Stimulated activated memory B cell treated with anti-CD40 and anti-IgM and Interleukin-4, amounts not matched to agents 10 μg/mL and 1 μg/mL and 100 μg/mL, for 72 hours (primary cell): ENCODE measurements at regions not wholly inside any gene's neighbourhood (a gene's known extent, or its start where the extent isn't known, plus 50 kb on each side); places are given as distances from the start of the nearest gene placed in this dataset.
"Not testable (repeated sequence)": the region's sequence is repeated elsewhere in the genome, so short reads cannot be mapped to it uniquely, and the experiment has no call there.

Source experiments
- ATAC-seq: fragments of 150-1000 bp; cut with Tn5 transposase; 2 replicates; pipeline ENCODE4 v1.10.0; 2021
- H3K27ac Mint-ChIP-seq: one replicate; pipeline ENCODE4 v1.8.0; 2022; ENCODE audit warnings: mild to moderate bottlenecking, mixed read lengths
- H3K27me3 Mint-ChIP-seq: one replicate; pipeline ENCODE4 v1.8.0; 2022; ENCODE audit warnings: mixed read lengths
- H3K36me3 Mint-ChIP-seq: one replicate; pipeline ENCODE4 v1.8.0; 2022; ENCODE audit warnings: mixed read lengths
- H3K4me1 Mint-ChIP-seq: one replicate; pipeline ENCODE4 v1.8.0; 2022; ENCODE audit warnings: mixed read lengths
- H3K4me3 Mint-ChIP-seq: one replicate; pipeline ENCODE4 v1.8.0; 2022; ENCODE audit warnings: mild to moderate bottlenecking, moderate library complexity, mixed read lengths
- H3K9me3 Mint-ChIP-seq: one replicate; pipeline ENCODE4 v1.8.0; 2022; ENCODE audit warnings: mixed read lengths

DNA sequence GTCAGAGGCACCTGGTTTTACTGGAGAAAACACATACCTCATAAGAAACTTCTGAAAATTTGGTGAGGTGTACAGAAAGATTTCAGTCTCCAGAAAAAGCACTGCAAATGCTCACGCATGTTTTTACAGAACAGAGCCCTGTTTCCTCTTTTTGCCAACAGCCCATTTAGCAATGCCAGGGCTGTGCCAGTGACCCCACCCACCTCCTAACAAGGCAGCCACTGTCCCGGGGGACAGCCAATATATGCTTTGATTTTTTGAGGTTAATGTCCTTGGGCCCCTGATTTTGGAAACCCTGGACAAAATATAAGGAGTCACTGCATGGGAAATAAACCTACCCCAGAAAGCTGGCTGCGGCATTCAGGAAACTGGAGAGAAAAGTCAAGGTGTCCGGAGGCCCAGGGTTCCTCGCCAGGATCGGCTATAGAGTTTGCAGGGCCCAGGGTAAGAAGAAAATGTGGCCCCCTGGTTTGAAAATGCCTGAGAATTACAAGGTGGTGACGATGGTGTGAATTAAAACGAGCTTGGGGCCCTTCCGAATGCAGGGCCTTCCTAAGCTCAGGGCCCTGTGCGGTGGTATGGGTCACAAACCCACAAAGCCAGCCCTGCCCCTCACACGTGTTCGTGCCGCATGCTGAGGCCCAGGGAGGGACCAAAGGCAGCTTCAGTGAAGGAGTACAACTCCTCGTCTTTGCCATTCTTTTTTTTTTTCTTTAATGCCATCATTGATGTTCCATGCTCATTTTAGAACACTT is 71.1 kb upstream of the WNT7B start:
- peak; percentile 35 for ATAC-seq
- peaks cover 66% of the 10 kb centered on the region for H3K4me1 Mint-ChIP-seq
- H3K36me3 Mint-ChIP-seq, result no peaks in the 10 kb centered on the region
- H3K9me3 Mint-ChIP-seq, result no peaks in the 10 kb centered on the region
- H3K27ac Mint-ChIP-seq, result no peak overlapping the region
- H3K4me3 Mint-ChIP-seq, result no peak overlapping the region
- no peaks in the 10 kb centered on the region for H3K27me3 Mint-ChIP-seq

DNA sequence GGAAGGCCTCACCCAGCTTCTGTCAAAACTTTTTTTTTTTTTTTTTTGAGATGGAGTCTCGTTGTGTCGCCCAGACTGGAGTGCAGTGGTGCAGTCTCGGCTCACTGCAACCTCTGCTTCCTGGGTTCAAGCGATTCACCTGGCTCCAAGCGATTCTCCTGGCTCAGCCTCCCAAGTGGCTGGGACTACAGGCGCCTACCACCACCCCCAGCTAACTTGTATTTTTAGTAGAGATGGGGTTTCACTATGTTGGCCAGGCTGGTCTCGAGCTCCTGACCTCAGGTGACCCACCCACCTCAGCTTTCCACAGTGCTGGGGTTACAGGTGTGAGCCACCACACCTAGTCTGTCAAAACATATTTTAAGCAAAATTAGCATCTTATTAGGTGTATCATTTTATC is 71.7 kb upstream of the WNT7B start:
- H3K9me3 Mint-ChIP-seq, H3K27ac Mint-ChIP-seq, H3K27me3 Mint-ChIP-seq, H3K4me3 Mint-ChIP-seq, ATAC-seq, H3K36me3 Mint-ChIP-seq: not testable (repeated sequence)
- H3K4me1 Mint-ChIP-seq, result peaks cover 66% of the 10 kb centered on the region

DNA sequence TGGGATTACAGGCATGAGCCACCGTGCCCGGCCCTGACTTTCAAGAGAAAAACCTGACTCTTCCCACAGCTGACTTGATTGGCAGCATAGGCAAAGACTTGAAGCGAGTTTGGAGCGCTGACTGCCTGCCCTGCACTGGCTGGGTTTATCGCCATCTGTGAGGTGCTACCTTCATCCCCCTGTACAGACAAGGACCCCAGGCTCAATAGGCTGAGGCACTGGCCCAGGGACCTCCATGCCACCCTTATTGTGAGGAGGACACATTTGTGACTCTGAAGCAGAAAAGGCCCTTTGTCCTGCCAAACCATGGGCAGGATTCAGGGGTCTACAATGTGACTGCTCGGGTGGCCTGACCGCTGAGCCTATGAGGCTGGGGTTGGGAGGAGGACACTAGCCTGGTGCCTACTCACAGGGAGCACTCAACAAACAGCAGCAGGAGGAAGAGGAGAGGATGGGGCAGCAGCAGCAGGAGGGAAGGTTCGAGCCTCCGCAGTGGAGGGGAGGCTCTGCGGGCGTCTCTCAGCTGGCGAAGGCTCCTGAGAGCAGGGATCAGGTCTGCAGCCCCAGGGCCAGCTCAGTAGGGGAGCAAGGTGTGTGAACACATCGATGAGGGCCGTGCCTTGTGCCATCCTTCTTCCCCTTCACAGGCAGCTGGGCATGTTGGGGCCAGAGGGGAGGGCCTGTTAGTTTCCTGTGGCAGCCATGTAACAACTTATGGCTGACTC is 72.9 kb upstream of the WNT7B start:
- Mint-ChIP-seq H3K4me1 (peaks cover 62% of the 10 kb centered on the region), H3K27me3 (no peaks in the 10 kb centered on the region), H3K36me3 (no peaks in the 10 kb centered on the region), H3K27ac (peak overlapping the region; percentile 93), H3K9me3 (no peaks in the 10 kb centered on the region), H3K4me3 (no peak overlapping the region)
- ATAC-seq, result no peak

DNA sequence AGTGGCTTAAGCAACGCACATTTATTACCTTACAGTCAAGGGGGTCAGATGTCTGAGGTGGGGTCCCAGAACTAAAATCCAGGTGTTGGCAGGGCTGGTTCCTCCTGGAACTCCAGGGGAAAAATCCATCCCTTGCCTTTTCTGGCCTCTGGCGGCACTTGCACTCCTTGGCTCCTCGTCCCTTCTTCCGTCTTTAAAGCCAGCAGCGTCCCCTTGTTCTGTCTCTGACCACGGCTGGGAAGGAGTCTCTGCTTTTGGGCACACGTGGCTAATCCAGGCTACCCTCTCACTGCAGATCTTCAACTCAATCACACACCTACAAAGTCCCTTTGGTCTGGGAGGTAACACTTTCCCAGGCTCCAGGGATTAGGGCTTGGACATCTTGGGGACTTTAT is 73.5 kb upstream of the WNT7B start:
- no peaks in the 10 kb centered on the region for H3K27me3 Mint-ChIP-seq
- H3K36me3 Mint-ChIP-seq, result no peaks in the 10 kb centered on the region
- H3K4me3 Mint-ChIP-seq, result no peak overlapping the region
- H3K9me3 Mint-ChIP-seq, result no peaks in the 10 kb centered on the region
- H3K4me1 Mint-ChIP-seq, result peaks cover 64% of the 10 kb centered on the region
- H3K27ac Mint-ChIP-seq, result peak overlapping the region; percentile 93
- no peak for ATAC-seq

DNA sequence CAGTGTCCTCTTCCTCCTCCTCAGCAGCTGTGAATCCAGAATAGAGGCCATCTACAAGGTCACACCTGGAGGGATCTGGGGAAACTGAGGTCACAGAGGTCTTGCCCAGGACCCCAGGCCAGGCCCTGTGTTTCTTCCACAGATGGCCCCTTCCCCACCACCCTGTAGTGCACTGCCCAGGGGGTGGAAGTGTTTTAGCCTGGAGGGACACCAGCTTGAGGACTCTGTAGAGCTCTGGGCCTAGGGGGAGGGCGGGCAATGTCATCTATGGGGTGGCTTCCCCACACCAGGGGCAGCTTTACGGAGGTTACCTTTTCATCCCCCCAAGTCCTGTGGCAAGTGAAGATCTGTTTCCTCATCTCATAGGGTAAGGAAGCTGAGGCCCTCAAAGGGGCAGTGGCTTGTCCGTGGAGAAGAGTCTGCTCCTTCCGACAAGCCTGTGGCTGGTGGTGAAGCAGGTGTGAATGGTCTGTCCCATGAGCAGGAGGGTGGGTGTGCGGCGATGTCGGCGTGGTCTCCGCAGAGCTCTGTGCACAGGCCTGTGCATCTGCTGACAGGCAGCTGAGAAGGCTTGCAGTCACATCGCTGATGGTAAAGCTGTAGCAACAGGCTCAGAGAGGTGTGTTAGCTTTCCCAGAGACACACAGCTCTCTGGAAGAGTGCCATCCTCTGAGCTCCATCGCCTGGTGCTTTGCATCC is 74.1 kb upstream of the WNT7B start:
- Mint-ChIP-seq H3K27me3 (no peaks in the 10 kb centered on the region), H3K27ac (peak overlapping the region; percentile 93), H3K9me3 (no peaks in the 10 kb centered on the region), H3K4me3 (no peak overlapping the region), H3K4me1 (peaks cover 64% of the 10 kb centered on the region), H3K36me3 (no peaks in the 10 kb centered on the region)
- no peak for ATAC-seq

DNA sequence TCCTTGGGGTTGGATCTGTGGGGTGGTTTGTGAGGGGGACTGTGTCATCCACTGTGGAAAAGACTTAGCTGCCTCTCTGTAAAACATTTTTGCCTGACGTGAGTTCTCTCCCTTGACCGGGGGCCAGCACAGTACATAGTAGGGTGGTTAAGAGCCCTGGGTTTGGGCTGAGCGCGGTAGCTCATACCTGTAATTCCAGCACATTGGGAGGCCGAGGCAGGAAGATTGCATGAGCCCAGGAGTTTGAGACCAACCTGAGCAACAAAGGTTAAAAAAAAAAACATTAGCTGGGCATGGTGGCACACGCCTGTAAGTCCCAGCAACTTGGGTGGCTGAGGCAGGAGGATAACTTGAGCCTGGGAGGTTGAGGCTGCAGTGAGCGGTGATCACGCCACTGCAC is 74.7 kb upstream of the WNT7B start:
- Mint-ChIP-seq H3K4me1 (peaks cover 58% of the 10 kb centered on the region), H3K9me3 (no peaks in the 10 kb centered on the region), H3K4me3 (no peak overlapping the region), H3K27ac (peak overlapping the region; percentile 93), H3K27me3 (no peaks in the 10 kb centered on the region), H3K36me3 (no peaks in the 10 kb centered on the region)
- ATAC-seq, result no peak

DNA sequence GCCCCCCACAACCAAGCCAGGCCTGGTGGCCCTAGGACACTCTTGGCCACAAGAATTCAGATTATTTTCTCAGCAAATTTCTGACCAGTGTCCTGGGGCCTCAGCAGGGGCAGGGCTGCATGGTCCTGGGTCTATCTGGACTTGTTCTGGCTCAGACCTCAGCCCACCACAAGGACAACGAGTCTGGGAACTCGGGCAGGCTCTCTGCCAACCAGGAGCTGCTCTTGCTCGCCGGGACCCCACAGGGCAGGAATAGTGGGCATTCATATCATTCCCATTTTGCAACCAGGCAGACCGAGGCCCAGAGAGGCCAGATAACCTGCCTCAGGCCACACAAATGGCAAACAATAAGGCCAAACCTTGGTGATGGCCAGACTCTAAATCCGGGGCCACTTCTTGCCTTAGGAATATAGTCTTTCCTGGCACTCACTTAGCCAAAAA is 75.4 kb upstream of the WNT7B start:
- H3K27ac Mint-ChIP-seq, result peak overlapping the region; percentile 93
- H3K36me3 Mint-ChIP-seq, result no peaks in the 10 kb centered on the region
- H3K4me3 Mint-ChIP-seq, result peak overlapping the region; percentile 91
- no peaks in the 10 kb centered on the region for H3K9me3 Mint-ChIP-seq
- no peaks in the 10 kb centered on the region for H3K27me3 Mint-ChIP-seq
- no peak for ATAC-seq
- H3K4me1 Mint-ChIP-seq, result peaks cover 53% of the 10 kb centered on the region

DNA sequence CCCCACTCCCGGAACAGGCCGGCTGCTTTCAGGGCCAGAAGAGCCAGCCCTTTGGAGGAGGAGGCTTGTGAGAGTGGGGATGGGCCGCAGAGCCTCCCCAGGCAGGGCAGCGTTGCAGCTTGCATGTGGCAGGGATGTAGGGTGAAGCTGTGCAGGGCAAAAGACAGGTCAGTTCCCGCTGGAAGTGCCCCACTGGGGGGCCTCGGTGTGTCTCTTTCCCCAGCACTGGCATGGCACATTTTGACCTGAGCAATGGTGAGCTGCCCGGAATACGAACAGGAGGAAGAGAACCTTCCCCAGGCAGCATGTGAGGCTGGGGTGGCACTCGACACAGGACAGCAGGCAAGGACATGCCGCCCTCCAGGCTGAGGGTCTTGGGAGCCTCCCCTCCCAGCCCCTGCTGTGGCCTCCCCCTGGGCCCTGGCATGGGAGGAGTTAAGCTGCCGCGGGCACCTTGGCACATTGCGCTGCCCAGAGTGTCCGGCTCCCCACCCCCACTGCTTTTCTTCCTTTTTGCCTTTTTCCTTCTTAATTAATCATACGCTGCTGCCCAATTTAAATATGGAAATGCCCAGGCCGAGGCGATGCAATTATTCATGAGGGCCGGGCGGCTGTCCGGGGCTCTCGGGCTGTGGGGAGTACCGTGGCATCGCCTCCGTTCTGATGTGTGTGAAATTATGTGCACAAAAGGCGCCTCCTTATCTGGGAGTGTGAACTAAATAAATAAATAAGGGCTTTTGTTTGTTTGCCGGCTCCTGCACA is 76.0 kb upstream of the WNT7B start:
- peak; percentile 31 for ATAC-seq
- Mint-ChIP-seq H3K27me3 (no peaks in the 10 kb centered on the region), H3K27ac (peak overlapping the region; percentile 93), H3K36me3 (no peaks in the 10 kb centered on the region), H3K9me3 (no peaks in the 10 kb centered on the region), H3K4me1 (peaks cover 53% of the 10 kb centered on the region), H3K4me3 (peak overlapping the region; percentile 91)

DNA sequence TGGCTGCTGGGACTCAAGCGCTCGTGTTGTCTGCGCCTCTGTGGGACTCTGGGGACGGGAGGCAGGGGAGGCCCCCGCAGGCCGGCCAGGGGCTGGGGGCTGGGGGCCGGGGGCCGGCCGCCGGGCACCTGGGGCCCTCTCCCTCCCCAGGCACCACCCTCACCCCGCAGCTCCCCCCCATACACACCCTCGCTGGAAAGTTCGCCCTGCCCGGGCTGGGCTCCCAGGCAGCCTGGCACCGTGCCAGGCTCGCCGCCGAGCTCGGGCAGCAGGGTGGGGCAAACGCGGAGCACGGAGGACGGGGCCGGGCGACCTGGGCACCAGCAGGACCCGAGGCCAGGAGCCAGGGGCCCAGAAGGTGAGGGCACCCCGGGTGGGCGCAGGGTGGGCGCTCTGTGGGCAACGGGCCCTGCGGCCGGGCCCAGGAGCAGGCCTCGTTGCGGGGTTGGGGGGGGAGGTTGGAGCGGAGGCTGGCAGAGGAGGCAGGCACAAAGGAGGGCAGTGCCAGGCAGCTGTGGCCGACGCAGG is 76.7 kb upstream of the WNT7B start:
- H3K27ac Mint-ChIP-seq, result peak overlapping the region; percentile 93
- no peaks in the 10 kb centered on the region for H3K36me3 Mint-ChIP-seq
- H3K9me3 Mint-ChIP-seq, result no peaks in the 10 kb centered on the region
- peaks cover 55% of the 10 kb centered on the region for H3K4me1 Mint-ChIP-seq
- ATAC-seq, result peak; percentile 79
- no peaks in the 10 kb centered on the region for H3K27me3 Mint-ChIP-seq
- H3K4me3 Mint-ChIP-seq, result peak overlapping the region; percentile 91

DNA sequence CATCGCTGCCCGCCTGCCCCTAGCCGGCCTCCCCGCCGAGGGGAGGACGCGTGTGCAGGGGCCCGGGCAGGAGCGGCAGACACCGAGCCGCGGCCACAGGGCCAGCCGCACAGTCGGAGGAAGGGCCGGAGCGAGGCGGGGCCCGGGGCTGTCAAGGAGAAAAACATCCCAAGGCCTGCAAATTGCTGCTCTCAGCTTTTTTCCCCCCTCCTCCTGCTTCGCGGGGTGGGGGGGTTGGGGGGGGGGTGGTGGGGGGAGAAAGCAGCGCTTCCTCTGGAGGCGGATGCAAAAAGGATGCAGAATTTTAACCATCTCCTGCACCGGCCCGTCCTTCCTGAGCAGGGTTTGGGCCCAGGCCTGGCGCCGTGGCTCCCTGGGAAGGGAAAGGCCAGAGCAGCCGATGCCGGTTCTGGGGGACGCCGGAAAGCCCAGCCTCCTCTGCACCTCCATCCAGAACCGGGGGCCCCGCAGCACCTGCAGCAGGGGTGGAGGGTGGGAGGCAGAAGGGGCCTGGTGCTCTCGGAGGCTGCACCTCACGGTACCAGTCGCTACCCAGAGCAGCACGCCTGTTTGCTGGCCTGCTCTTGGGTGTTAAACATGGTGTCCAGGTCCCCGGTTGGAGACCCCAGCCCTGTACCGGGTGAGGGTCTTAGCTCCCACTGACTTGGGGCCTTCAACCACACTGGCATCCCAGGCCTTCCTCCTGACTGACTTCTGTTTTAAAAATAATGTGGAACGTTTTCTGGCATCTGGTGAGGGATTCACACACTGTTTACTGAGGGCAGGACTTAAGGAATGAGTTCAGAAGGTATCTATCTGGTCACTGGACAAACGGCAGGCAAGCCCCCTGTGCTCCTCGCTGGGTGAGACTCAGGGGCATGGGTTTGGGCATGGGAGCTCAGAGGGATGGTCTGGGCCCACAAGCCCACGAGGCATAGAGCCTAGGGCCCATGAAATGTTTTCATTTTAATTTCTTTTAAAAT is 77.4 kb upstream of the WNT7B start:
- peak; percentile 67 for ATAC-seq
- H3K9me3 Mint-ChIP-seq, result no peaks in the 10 kb centered on the region
- peak overlapping the region; percentile 91 for H3K4me3 Mint-ChIP-seq
- peaks cover 63% of the 10 kb centered on the region for H3K4me1 Mint-ChIP-seq
- H3K27ac Mint-ChIP-seq, result peak overlapping the region; percentile 93
- no peaks in the 10 kb centered on the region for H3K36me3 Mint-ChIP-seq
- H3K27me3 Mint-ChIP-seq, result no peaks in the 10 kb centered on the region

DNA sequence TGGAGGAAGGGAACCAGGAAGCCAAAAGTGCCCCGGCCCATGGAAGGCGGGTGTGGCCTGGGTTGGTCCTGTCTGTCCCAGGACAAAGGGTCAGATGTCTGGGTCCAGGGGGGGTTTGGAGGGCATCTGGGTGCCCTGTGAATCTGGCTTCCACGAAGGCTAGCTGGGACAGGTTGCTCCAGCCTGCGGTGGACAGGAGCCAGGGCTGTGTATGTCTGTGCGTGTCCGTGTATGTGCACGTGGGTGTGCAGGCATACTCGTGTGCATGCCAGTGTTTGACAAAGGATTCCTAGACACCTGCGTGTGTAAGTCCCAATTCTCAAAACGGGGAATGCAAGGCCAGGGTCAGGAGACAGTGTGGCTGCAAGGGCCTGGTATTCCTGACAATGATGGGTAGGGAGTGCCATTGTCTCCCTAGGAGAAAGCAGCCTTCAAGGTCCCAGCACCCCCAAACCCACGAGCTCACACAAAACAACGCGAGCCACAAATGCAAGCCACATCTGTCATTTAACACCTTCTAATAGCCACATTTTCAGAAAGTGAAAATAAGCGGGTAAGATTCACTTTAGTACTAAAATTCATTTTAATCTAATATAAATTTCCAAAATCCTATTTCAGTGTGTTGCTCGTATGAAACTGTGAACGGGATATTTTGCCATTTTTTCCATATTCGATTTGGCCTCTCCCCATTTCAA is 78.4 kb upstream of the WNT7B start:
- Mint-ChIP-seq H3K27ac (peak overlapping the region; percentile 93), H3K4me1 (peaks cover 60% of the 10 kb centered on the region), H3K4me3 (peak overlapping the region; percentile 82), H3K27me3 (no peaks in the 10 kb centered on the region), H3K36me3 (no peaks in the 10 kb centered on the region), H3K9me3 (no peaks in the 10 kb centered on the region)
- no peak for ATAC-seq

DNA sequence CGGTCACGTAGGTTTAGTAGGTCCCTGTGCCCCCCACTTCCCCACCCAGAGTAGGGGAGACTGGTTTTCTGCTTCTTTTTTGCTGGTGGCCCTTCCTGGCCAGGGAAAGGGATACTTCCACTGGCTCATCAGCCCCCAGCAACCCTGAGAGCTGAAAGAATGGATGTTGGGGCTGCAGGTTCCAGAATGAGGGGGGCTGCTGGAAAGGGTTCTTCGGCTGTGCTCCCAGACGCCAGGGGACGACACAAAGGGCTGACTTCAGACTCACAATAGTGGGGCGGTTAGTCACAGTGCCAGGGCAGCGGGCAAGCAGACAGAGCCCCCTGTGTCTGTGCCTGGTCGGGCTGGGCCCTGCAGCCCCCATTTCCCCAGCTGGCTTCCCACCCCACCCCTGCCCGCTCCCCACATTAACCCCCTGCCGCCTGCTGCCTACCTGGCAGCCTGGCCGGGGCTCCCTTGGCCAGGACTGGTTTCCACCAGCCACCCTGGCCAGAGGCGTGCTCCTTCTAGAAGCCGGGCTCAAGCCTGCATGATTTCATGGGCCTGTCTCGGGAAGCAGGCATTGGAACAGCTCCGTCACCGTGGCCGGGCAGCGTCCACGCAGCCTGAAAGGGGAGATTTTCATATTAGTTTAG is 79.1 kb upstream of the WNT7B start:
- Mint-ChIP-seq H3K4me3 (no peak overlapping the region), H3K27ac (peak overlapping the region; percentile 93), H3K36me3 (no peaks in the 10 kb centered on the region), H3K27me3 (no peaks in the 10 kb centered on the region), H3K4me1 (peaks cover 57% of the 10 kb centered on the region), H3K9me3 (no peaks in the 10 kb centered on the region)
- no peak for ATAC-seq

DNA sequence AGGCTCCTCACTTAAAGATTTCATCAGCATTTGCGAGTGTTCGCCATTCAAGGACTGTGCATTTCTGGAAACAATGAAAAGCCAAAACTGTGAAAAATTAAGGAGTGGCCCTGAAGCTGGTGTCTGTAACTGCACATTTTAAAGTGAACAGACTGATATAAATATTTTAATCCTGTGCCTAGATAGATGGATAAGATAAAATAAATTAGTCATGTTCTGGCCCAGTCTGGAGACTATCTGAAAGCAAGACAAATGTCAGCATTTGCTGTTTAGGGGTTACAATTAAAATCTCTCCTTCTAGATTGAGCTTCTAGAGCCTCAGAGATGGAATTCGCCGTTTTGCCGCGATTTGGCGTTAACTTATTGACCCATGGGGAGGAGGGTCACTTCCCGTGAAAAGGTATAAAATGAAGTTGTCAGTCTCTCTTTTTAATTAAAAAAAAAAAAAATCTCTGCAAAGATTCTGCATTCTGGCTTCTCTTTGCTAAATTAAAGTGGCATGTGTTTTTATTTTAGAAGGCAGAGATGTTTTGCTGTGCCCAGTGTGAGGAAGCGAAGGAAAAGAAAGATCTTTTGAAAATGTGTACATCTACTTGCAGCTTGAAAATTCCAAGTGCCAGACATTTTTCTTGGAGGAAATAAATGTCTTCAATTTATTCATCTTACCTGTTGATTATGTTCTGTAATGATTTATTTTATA is 79.7 kb upstream of the WNT7B start:
- H3K27me3 Mint-ChIP-seq, result no peaks in the 10 kb centered on the region
- H3K4me3 Mint-ChIP-seq, result no peak overlapping the region
- H3K27ac Mint-ChIP-seq, result peak overlapping the region; percentile 89
- peaks cover 51% of the 10 kb centered on the region for H3K4me1 Mint-ChIP-seq
- H3K9me3 Mint-ChIP-seq, result no peaks in the 10 kb centered on the region
- no peaks in the 10 kb centered on the region for H3K36me3 Mint-ChIP-seq
- no peak for ATAC-seq
